Activated naive CD4-positive, alpha-beta T cell treated with anti-CD3 and anti-CD28 coated beads, Interleukin-2, amount 50 U/mL, for 24 hours (primary cell): ENCODE measurements at regions not wholly inside any gene's neighbourhood (a gene's known extent, or its start where the extent isn't known, plus 50 kb on each side); places are given as distances from the start of the nearest gene placed in this dataset.
"Not testable (repeated sequence)": the region's sequence is repeated elsewhere in the genome, so short reads cannot be mapped to it uniquely, and the experiment has no call there.

ENCODE experiments used
- H3K27ac Mint-ChIP-seq: one replicate; pipeline ENCODE4 v1.8.0; 2021; ENCODE audit warnings: mild to moderate bottlenecking, mixed read lengths
- H3K27me3 Mint-ChIP-seq: one replicate; pipeline ENCODE4 v1.8.0; 2021; ENCODE audit warnings: mixed read lengths
- H3K36me3 Mint-ChIP-seq: one replicate; pipeline ENCODE4 v1.8.0; 2021; ENCODE audit warnings: mixed read lengths
- H3K4me1 Mint-ChIP-seq: one replicate; pipeline ENCODE4 v1.8.0; 2021; ENCODE audit warnings: mixed read lengths
- H3K4me3 Mint-ChIP-seq: one replicate; pipeline ENCODE4 v1.8.0; 2021; ENCODE audit warnings: mild to moderate bottlenecking, mixed read lengths
- H3K9me3 Mint-ChIP-seq: one replicate; pipeline ENCODE4 v1.8.0; 2021; ENCODE audit warnings: mixed read lengths

- Mint-ChIP-seq H3K9me3 (no peaks in the 10 kb centered on the region), H3K36me3 (no peaks in the 10 kb centered on the region), H3K27me3 (no peaks in the 10 kb centered on the region), H3K27ac (no peak overlapping the region), H3K4me3 (no peak overlapping the region), H3K4me1 (no peaks in the 10 kb centered on the region)
These were observed 164.2 kb upstream of the PITRM1 start for GRCh38 chr10:3336673-3337293.

GRCh38 chr10:3333426-3333825 lies 160.8 kb upstream of the PITRM1 start:
- Mint-ChIP-seq H3K4me3 (no peak overlapping the region), H3K27ac (no peak overlapping the region), H3K27me3 (no peaks in the 10 kb centered on the region), H3K9me3 (no peaks in the 10 kb centered on the region), H3K36me3 (no peaks in the 10 kb centered on the region), H3K4me1 (no peaks in the 10 kb centered on the region)

GRCh38 chr10:3331690-3332230 lies 159.2 kb upstream of the PITRM1 start:
- Mint-ChIP-seq H3K27me3 (peaks cover 3% of the 10 kb centered on the region), H3K4me1 (no peaks in the 10 kb centered on the region), H3K27ac (no peak overlapping the region), H3K36me3 (no peaks in the 10 kb centered on the region), H3K9me3 (no peaks in the 10 kb centered on the region), H3K4me3 (no peak overlapping the region)

GRCh38 chr10:3331187-3331586 lies 158.6 kb upstream of the PITRM1 start:
- no peak overlapping the region for H3K4me3 Mint-ChIP-seq
- no peaks in the 10 kb centered on the region for H3K9me3 Mint-ChIP-seq
- peaks cover 3% of the 10 kb centered on the region for H3K27me3 Mint-ChIP-seq
- H3K27ac Mint-ChIP-seq = no peak overlapping the region
- no peaks in the 10 kb centered on the region for H3K4me1 Mint-ChIP-seq
- no peaks in the 10 kb centered on the region for H3K36me3 Mint-ChIP-seq

GRCh38 chr10:3330663-3331062 lies 158.1 kb upstream of the PITRM1 start:
- no peaks in the 10 kb centered on the region for H3K4me1 Mint-ChIP-seq
- H3K4me3 Mint-ChIP-seq = no peak overlapping the region
- H3K36me3 Mint-ChIP-seq = no peaks in the 10 kb centered on the region
- peaks cover 3% of the 10 kb centered on the region for H3K27me3 Mint-ChIP-seq
- H3K9me3 Mint-ChIP-seq = no peaks in the 10 kb centered on the region
- no peak overlapping the region for H3K27ac Mint-ChIP-seq

- Mint-ChIP-seq H3K9me3 (no peaks in the 10 kb centered on the region), H3K4me3 (no peak overlapping the region), H3K4me1 (no peaks in the 10 kb centered on the region), H3K27ac (no peak overlapping the region), H3K27me3 (peaks cover 3% of the 10 kb centered on the region), H3K36me3 (no peaks in the 10 kb centered on the region)
These were observed 153.6 kb upstream of the PITRM1 start for GRCh38 chr10:3325954-3326750.

GRCh38 chr10:3324612-3325038 lies 152.0 kb upstream of the PITRM1 start:
- H3K36me3 Mint-ChIP-seq = no peaks in the 10 kb centered on the region
- no peaks in the 10 kb centered on the region for H3K9me3 Mint-ChIP-seq
- no peak overlapping the region for H3K27ac Mint-ChIP-seq
- H3K4me1 Mint-ChIP-seq = no peaks in the 10 kb centered on the region
- no peak overlapping the region for H3K4me3 Mint-ChIP-seq
- peaks cover 3% of the 10 kb centered on the region for H3K27me3 Mint-ChIP-seq

GRCh38 chr10:3323865-3324498 lies 151.4 kb upstream of the PITRM1 start:
- H3K27me3 Mint-ChIP-seq = peaks cover 5% of the 10 kb centered on the region
- H3K4me3 Mint-ChIP-seq = no peak overlapping the region
- no peak overlapping the region for H3K27ac Mint-ChIP-seq
- H3K4me1 Mint-ChIP-seq = peaks cover under 1% of the 10 kb centered on the region
- H3K9me3 Mint-ChIP-seq = no peaks in the 10 kb centered on the region
- no peaks in the 10 kb centered on the region for H3K36me3 Mint-ChIP-seq

GRCh38 chr10:3321123-3321522 lies 148.5 kb upstream of the PITRM1 start:
- H3K27me3 Mint-ChIP-seq = peaks cover 7% of the 10 kb centered on the region
- H3K4me3 Mint-ChIP-seq = no peak overlapping the region
- H3K9me3 Mint-ChIP-seq = no peaks in the 10 kb centered on the region
- no peak overlapping the region for H3K27ac Mint-ChIP-seq
- H3K36me3 Mint-ChIP-seq = no peaks in the 10 kb centered on the region
- H3K4me1 Mint-ChIP-seq = peaks cover 3% of the 10 kb centered on the region

- Mint-ChIP-seq H3K36me3 (no peaks in the 10 kb centered on the region), H3K4me1 (peaks cover 3% of the 10 kb centered on the region), H3K4me3 (no peak overlapping the region), H3K27me3 (peaks cover 10% of the 10 kb centered on the region), H3K9me3 (no peaks in the 10 kb centered on the region), H3K27ac (no peak overlapping the region)
These were observed 147.2 kb upstream of the PITRM1 start for GRCh38 chr10:3319811-3320226.

- H3K36me3 Mint-ChIP-seq, H3K4me1 Mint-ChIP-seq, H3K27ac Mint-ChIP-seq, H3K4me3 Mint-ChIP-seq, H3K9me3 Mint-ChIP-seq, H3K27me3 Mint-ChIP-seq: not testable (repeated sequence)
These were observed 145.9 kb upstream of the PITRM1 start for GRCh38 chr10:3318480-3318807.

- H3K9me3 Mint-ChIP-seq, H3K27ac Mint-ChIP-seq, H3K4me1 Mint-ChIP-seq, H3K36me3 Mint-ChIP-seq, H3K4me3 Mint-ChIP-seq: not testable (repeated sequence)
- peaks cover 13% of the 10 kb centered on the region for H3K27me3 Mint-ChIP-seq
These were observed 145.2 kb upstream of the PITRM1 start for GRCh38 chr10:3317553-3318479.

GRCh38 chr10:3314445-3315085 lies 142.0 kb upstream of the PITRM1 start:
- H3K4me3 Mint-ChIP-seq, H3K36me3 Mint-ChIP-seq, H3K9me3 Mint-ChIP-seq, H3K4me1 Mint-ChIP-seq, H3K27ac Mint-ChIP-seq: not testable (repeated sequence)
- H3K27me3 Mint-ChIP-seq = peaks cover 27% of the 10 kb centered on the region

GRCh38 chr10:3313784-3314444 lies 141.3 kb upstream of the PITRM1 start:
- H3K27me3 Mint-ChIP-seq = peaks cover 26% of the 10 kb centered on the region

More at GRCh38 chr10:3313784-3314444, 141.3 kb upstream of the PITRM1 start:
- H3K4me1 Mint-ChIP-seq, H3K4me3 Mint-ChIP-seq, H3K9me3 Mint-ChIP-seq, H3K36me3 Mint-ChIP-seq: not testable (repeated sequence)
- H3K27ac Mint-ChIP-seq = peak overlapping the region; percentile 39
